T-helper 17 cell (primary cell): ENCODE measurements at regions not wholly inside any gene's neighbourhood (a gene's known extent, or its start where the extent isn't known, plus 50 kb on each side); places are given as distances from the start of the nearest gene placed in this dataset.

Experiments
- ATAC-seq: fragments of 150-1000 bp; cut with Tn5 transposase; 2 replicates; pipeline ENCODE4 v1.10.0; 2021; ENCODE audit warnings: mild to moderate bottlenecking, moderate library complexity
- DNase-seq, 3 donors: peaks; one replicate each; pipeline versions ENCODE4 v3.0.0 to v3.0.0-alpha.2; 2020 to 2021
- H3K9me3 ChIP-seq: one replicate; pipeline ENCODE4 v1.7.0; 2013; ENCODE audit warnings: low read length, mild to moderate bottlenecking; ENCODE audit not compliant: control insufficient read depth, poor library complexity, severe bottlenecking
- H3K27ac Mint-ChIP-seq: one replicate; pipeline ENCODE4 v1.8.0; 2022; ENCODE audit warnings: mild to moderate bottlenecking, moderate library complexity, mixed read lengths
- H3K27me3 Mint-ChIP-seq: one replicate; pipeline ENCODE4 v1.8.0; 2022; ENCODE audit warnings: mixed read lengths
- H3K36me3 Mint-ChIP-seq: one replicate; pipeline ENCODE4 v1.8.0; 2022; ENCODE audit warnings: low read depth, mixed read lengths
- H3K4me1 Mint-ChIP-seq: one replicate; pipeline ENCODE4 v1.8.0; 2022; ENCODE audit warnings: mild to moderate bottlenecking, mixed read lengths
- H3K4me3 Mint-ChIP-seq: one replicate; pipeline ENCODE4 v1.8.0; 2022; ENCODE audit warnings: mild to moderate bottlenecking, moderate library complexity, mixed read lengths

DNA sequence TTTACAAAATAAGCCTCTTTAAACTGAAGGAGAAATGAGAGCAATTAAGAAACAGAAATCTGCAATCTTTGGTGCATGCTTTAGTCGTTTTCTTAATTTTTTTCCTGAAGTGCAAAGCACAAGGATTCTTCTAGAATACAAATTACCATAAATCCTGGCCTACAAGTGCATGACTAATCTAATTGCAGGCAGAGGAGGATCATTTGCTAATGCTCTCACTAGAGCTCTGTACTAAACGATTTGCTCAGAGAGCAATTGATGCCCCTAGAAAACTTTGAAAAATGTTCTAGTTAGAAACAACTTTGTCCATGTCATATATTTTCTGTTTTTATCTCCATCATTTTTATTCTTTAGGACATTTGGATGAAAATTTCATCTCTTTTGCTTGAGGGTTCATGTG, 193.2 kb downstream of the POU4F1 start:
- Mint-ChIP-seq H3K27me3 (peaks cover 4% of the 10 kb centered on the region), H3K4me1 (no peaks in the 10 kb centered on the region), H3K36me3 (no peaks in the 10 kb centered on the region), H3K27ac (no peak overlapping the region), H3K4me3 (no peak overlapping the region)
- DNase-seq (no peak), ATAC-seq (no peak)
- H3K9me3 ChIP-seq, result no peaks in the 10 kb centered on the region

DNA sequence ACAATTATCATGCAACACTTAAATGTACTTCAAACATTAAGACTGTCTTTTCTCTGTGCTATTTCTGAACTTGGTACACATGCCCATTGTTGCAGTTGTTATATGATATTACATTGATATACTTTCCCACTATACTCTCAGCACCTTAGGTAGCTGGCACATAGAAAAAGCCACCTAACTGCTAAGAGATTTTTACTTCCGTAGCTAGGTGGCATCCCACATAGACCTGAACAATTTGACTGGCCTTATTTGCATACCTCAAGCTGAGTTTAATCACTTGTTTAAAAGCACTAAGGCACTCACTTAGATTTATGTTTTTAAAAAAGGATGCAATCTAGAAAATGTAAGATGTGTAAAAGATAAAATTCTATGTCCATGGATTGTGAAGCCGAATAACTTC, 194.2 kb downstream of the POU4F1 start:
- Mint-ChIP-seq H3K4me1 (no peaks in the 10 kb centered on the region), H3K27me3 (peaks cover 14% of the 10 kb centered on the region), H3K36me3 (no peaks in the 10 kb centered on the region), H3K4me3 (no peak overlapping the region), H3K27ac (no peak overlapping the region)
- no peak for DNase-seq
- no peak for ATAC-seq
- no peaks in the 10 kb centered on the region for H3K9me3 ChIP-seq

DNA sequence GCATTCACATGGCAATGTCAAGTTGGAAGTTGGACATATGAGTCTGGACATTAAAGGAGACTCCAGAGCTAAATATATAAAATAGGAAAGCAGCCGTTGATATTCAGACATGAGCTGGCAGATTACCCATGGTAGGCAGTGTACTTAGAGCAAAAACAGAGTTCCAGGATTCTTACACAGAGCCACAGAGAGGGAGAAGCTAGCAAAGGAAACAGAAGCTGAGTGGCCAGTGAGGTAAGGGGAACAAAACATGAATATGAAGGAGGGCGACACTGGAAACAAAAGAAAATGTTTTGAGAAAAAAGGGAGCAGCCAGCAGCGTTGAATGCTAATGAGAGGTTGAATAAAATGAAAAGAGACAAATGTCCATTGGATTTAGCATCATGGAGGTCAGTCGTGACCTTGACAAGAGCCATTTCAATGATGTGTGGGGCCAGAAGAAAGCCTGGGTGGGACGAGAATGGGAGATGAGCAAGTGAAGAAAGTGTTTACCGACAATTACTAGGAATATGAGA, 198.4 kb downstream of the POU4F1 start:
- H3K27me3 Mint-ChIP-seq, result peaks cover 25% of the 10 kb centered on the region
- no peaks in the 10 kb centered on the region for H3K4me1 Mint-ChIP-seq
- ATAC-seq, result no peak
- no peaks in the 10 kb centered on the region for H3K9me3 ChIP-seq
- no peak overlapping the region for H3K27ac Mint-ChIP-seq
- no peaks in the 10 kb centered on the region for H3K36me3 Mint-ChIP-seq
- no peak overlapping the region for H3K4me3 Mint-ChIP-seq
- DNase-seq, result no peak

DNA sequence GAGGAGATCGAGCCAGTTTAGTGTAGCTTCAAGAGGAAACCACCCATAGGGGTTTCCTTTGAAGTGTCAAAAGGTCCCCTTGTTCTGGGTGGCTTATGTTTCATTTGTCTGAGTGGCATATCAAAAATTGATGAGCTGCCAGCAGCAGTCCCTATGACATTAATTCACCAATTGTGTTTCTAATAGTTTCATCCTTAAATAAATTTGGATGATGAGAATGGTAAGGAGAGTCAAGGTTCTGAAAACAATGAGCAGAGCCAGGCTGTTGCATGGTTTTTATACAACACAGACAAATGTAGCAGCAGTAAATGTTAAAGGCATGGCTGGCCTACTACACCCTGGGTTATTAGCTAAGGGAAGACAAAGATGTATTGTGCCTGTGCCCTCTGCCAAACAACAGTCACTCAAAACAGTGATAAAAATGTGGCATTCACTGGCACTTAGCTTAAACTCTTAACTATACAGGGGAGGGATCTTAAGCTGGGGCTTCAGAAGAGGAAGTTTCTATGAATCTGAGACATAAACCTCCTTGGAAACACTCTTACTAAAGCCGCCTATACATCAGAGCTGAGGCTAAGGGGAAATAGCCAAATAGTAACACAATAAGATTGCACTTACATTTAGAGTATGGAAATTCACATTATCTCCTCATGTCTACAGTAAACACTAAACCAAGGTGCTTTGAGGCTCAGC, 200.5 kb downstream of the POU4F1 start:
- H3K4me1 Mint-ChIP-seq, result no peaks in the 10 kb centered on the region
- DNase-seq (no peak), ATAC-seq (no peak)
- no peaks in the 10 kb centered on the region for H3K9me3 ChIP-seq
- H3K27ac Mint-ChIP-seq, result no peak overlapping the region
- no peak overlapping the region for H3K4me3 Mint-ChIP-seq
- H3K27me3 Mint-ChIP-seq, result peaks cover 25% of the 10 kb centered on the region
- H3K36me3 Mint-ChIP-seq, result no peaks in the 10 kb centered on the region

DNA sequence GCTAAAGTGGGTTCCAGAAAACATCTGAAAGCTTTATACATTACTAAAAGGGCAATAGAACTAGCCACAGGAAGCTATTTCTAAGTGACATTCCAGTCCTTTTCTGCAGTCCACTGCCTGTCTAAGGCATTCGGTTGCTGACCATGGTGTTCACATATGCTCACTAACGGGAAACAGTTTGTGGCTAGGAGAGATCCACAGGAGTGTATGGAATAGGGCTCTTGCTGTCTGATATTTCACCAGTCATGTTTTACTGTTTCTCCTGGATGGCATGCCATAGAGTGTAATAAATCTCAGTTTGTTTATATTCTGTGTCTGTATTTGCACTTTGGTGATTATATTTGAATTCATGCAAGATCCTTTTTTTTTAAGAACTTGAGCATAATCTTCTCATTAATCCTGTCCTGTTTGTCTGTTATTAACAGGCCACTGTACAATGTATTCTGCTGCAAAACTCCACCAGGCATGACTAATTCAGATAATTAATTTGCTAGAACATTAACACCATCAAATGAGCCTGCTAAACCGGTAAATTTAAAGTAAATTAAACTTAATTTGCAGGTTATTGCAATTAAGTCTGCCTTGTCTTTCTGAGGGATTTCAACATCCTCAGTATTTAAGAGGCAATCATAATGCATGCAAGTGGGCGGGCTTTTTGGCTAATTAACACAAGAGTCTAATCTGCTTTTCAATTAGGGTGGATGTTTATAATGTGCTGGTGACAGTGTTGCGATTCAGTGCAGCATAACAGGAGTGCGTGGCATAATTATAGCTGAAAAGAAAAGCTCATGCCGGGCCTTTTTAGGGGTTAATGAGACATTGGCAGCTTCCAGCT, 201.3 kb downstream of the POU4F1 start:
- H3K4me3 Mint-ChIP-seq, result no peak overlapping the region
- no peaks in the 10 kb centered on the region for H3K9me3 ChIP-seq
- H3K27ac Mint-ChIP-seq, result no peak overlapping the region
- ATAC-seq (no peak), DNase-seq (no peak)
- H3K27me3 Mint-ChIP-seq, result peaks cover 25% of the 10 kb centered on the region
- no peaks in the 10 kb centered on the region for H3K36me3 Mint-ChIP-seq
- H3K4me1 Mint-ChIP-seq, result no peaks in the 10 kb centered on the region

DNA sequence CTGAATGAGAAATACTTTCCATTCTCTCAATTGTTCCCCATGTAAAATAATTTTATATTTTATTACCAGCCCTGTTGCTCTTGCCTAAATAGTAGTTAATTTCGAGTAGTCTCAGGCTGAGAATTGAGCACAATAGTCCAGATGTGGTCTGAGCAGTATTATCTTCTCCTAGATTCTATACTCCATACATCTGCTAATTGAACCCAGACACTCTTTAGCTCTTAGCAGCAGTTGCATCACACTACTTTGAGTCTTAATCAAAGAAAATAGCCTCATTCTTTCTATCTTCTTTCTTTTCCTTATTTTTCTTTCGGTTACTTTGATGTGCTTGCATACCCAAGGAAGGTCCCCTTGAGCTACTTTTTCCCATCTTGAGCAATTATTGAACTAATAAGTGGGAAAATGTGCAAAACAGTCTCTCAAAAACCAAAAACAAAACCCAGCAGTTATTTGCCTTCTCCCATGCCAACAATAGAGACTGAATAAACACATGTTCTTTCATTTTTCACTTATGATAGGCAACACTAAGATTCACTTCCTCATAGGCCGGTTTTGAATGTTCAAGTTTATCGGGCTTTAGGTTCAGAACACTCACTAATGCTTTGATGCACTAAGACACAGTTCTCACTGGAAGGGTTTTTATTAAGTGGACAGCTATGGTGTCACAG, 204.5 kb downstream of the POU4F1 start:
- no peak overlapping the region for H3K4me3 Mint-ChIP-seq
- no peaks in the 10 kb centered on the region for H3K4me1 Mint-ChIP-seq
- H3K9me3 ChIP-seq, result no peaks in the 10 kb centered on the region
- H3K27ac Mint-ChIP-seq, result no peak overlapping the region
- ATAC-seq (no peak), DNase-seq (no peak)
- no peaks in the 10 kb centered on the region for H3K36me3 Mint-ChIP-seq
- H3K27me3 Mint-ChIP-seq, result peaks cover 11% of the 10 kb centered on the region

DNA sequence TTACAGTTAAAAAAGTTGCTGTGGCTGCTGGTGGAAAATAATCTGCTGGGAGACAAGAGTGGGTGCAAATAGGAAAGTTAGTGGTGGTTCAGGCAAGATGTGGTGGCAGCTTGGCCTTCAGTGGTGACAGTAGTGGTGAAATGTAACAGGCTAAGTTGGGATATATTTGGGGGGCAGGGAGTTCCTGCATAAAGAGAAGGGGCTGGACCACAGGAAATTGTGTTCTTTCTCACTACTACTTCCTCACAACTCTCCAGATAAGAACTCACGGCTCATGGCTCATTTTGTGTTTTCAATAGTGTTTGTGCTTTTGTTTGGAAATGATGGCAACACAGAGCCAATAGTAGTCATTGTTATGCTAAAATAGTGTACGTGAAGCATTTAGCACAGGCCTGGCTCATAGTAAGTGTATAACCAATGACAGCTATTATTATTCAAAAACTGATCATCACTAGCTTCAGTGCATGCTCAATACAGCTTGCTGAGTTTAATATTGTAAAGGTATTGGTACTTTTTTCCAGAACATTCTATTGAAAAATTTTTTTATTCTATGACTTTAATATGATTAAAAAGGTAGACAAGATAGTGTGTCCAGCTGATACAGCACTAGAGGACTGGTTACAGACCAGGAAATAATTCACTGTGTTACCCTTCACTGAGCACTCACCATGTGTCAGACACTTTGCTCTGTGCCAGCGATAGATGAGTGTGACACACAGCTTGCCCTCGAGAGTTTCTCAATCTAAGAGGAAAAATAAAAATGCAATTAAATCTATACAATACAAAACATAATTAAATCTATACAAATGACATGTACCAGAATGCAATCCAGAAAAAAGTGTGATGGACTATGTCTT, 209.8 kb downstream of the POU4F1 start:
- H3K4me3 Mint-ChIP-seq, result no peak overlapping the region
- no peak for DNase-seq
- no peaks in the 10 kb centered on the region for H3K4me1 Mint-ChIP-seq
- H3K27me3 Mint-ChIP-seq, result no peaks in the 10 kb centered on the region
- no peaks in the 10 kb centered on the region for H3K36me3 Mint-ChIP-seq
- no peaks in the 10 kb centered on the region for H3K9me3 ChIP-seq
- no peak for ATAC-seq
- no peak overlapping the region for H3K27ac Mint-ChIP-seq

DNA sequence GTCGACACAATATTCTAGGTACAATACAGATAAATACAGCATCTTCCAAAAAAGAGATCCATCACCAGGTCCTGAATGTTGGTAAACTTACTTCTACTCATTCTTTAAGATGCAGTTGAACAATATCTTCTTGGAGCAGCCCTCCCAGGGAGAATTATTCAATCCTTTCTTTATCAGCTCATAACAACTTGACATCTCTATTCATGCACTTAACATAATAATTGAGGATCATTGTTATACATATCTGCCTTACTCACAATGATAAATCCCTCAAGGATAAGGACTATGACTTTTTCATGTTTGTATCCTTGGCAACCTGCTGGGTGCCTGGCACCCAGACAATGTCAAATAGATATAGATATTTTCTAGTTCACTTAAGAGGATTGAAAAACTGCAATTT, 219.5 kb downstream of the POU4F1 start:
- no peaks in the 10 kb centered on the region for H3K36me3 Mint-ChIP-seq

DNA sequence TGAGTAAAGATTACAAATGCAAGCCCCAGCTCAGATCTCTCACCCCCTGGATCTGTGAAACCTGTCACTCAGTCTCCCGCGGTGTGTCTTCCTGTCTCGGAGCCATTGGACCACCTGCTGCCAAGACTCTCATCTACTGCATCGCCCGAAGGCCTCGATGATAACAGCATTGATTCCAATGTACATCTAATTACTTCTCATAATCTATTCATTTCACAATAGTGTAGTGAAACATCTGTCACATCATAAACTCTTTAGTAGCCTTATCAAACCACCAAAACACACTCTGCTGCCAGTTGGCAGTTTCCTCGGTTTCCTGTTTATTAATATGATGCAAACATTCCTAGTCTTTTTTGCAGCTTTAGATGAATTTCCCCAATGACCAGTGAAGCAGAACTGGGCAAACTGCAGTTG, 220.3 kb downstream of the POU4F1 start:
- no peak overlapping the region for H3K4me3 Mint-ChIP-seq
- ATAC-seq, result no peak

More for the DNA sequence above, 219.5 kb downstream of the POU4F1 start:
- Mint-ChIP-seq H3K4me3 (no peak overlapping the region), H3K4me1 (no peaks in the 10 kb centered on the region), H3K27ac (no peak overlapping the region), H3K27me3 (no peaks in the 10 kb centered on the region)
- no peak for DNase-seq
- H3K9me3 ChIP-seq, result no peaks in the 10 kb centered on the region
- ATAC-seq, result no peak

DNA sequence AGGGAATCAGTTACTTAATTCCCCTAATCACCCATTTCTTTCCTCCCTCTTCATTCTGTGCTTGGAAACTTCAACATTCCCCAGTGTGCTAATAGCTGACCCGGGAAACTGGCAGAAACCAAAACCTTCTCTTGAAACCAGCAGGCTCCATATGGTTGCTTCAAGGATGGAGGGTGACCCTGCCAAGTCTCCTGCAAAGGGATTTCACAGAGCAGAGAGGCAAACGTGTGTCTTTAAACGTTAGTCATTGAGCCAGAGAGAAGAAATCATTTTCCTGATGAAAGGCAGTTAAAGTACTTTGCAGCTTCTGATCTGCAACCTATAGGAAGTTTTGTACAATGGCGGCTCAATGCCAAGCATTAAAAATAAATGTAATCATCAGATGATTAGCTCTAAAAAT, 220.9 kb downstream of the POU4F1 start:
- H3K27me3 Mint-ChIP-seq, result no peaks in the 10 kb centered on the region
- ATAC-seq (no peak), DNase-seq (no peak)
- no peak overlapping the region for H3K27ac Mint-ChIP-seq
- H3K4me1 Mint-ChIP-seq, result no peaks in the 10 kb centered on the region
- no peaks in the 10 kb centered on the region for H3K9me3 ChIP-seq
- H3K4me3 Mint-ChIP-seq, result no peak overlapping the region
- no peaks in the 10 kb centered on the region for H3K36me3 Mint-ChIP-seq

More for the DNA sequence above, 220.3 kb downstream of the POU4F1 start:
- Mint-ChIP-seq H3K4me1 (no peaks in the 10 kb centered on the region), H3K36me3 (no peaks in the 10 kb centered on the region), H3K27ac (no peak overlapping the region), H3K27me3 (no peaks in the 10 kb centered on the region)
- DNase-seq, result no peak
- no peaks in the 10 kb centered on the region for H3K9me3 ChIP-seq

- H3K9me3 ChIP-seq, result no peaks in the 10 kb centered on the region
- Mint-ChIP-seq H3K27me3 (no peaks in the 10 kb centered on the region), H3K36me3 (no peaks in the 10 kb centered on the region), H3K27ac (no peak overlapping the region), H3K4me1 (no peaks in the 10 kb centered on the region), H3K4me3 (no peak overlapping the region)
- DNase-seq (no peak), ATAC-seq (no peak)
Measured at GRCh38 chr13:78376822-78377221, 226.5 kb downstream of the POU4F1 start.

DNA sequence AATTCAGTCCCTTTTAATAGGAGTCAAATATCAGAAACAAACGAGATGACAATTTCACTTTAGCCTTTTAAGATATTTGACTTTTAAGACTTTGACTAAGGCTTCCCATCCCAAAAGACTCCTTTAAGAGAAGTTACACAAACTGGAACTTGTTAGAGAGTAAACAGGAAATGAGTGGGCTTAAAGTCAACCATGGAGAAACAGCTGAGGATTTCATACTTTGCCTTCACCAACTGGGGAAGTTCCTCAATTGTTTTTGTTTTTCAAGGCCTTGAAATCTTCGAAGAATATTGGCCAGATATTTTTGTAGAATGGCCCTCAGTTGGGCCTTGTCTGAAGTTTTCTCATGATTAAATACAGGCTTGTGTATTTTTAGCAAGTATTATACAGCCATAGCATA, 227.3 kb downstream of the POU4F1 start:
- Mint-ChIP-seq H3K27ac (no peak overlapping the region), H3K4me3 (no peak overlapping the region), H3K36me3 (no peaks in the 10 kb centered on the region), H3K27me3 (no peaks in the 10 kb centered on the region), H3K4me1 (no peaks in the 10 kb centered on the region)
- DNase-seq, result no peak
- ATAC-seq, result no peak
- no peaks in the 10 kb centered on the region for H3K9me3 ChIP-seq

- ATAC-seq, result no peak
- Mint-ChIP-seq H3K27ac (no peak overlapping the region), H3K4me3 (no peak overlapping the region), H3K27me3 (no peaks in the 10 kb centered on the region), H3K36me3 (no peaks in the 10 kb centered on the region), H3K4me1 (no peaks in the 10 kb centered on the region)
- no peaks in the 10 kb centered on the region for H3K9me3 ChIP-seq
- DNase-seq, result no peak
Measured at GRCh38 chr13:78372581-78372980, 230.8 kb downstream of the POU4F1 start.
